ENCODE measurements at regions not wholly inside any gene's neighbourhood (a gene's known extent, or its start where the extent isn't known, plus 50 kb on each side); places are given as distances from the start of the nearest gene placed in this dataset.

- DNase-seq (ENCODE audit: low read depth), result no peak
Observed at GRCh38 chr5:54852007-54852406, 133.4 kb downstream of the ESM1 start.

GRCh38 chr5:54851449-54851848, 133.9 kb downstream of the ESM1 start:
- DNase-seq (ENCODE audit: low read depth), result no peak

GRCh38 chr5:54848581-54848980, 136.8 kb downstream of the ESM1 start:
- no peak for DNase-seq (ENCODE audit: low read depth)

GRCh38 chr5:54845567-54845941, 139.8 kb downstream of the ESM1 start:
- DNase-seq (ENCODE audit: low read depth), result no peak

GRCh38 chr5:54844905-54845566, 140.4 kb downstream of the ESM1 start:
- DNase-seq (ENCODE audit: low read depth), result no peak

- no peak for DNase-seq (ENCODE audit: low read depth)
Observed at GRCh38 chr5:54844266-54844665, 141.1 kb downstream of the ESM1 start.

- no peak for DNase-seq (ENCODE audit: low read depth)
Observed at GRCh38 chr5:54841481-54841880, 143.9 kb downstream of the ESM1 start.

- DNase-seq (ENCODE audit: low read depth), result no peak
Observed at GRCh38 chr5:54838843-54839242, 146.6 kb downstream of the ESM1 start.

- no peak for DNase-seq (ENCODE audit: low read depth)
Observed at GRCh38 chr5:54837981-54838380, 147.4 kb downstream of the ESM1 start.

- DNase-seq (ENCODE audit: low read depth), result no peak
Observed at GRCh38 chr5:54837093-54837492, 148.3 kb downstream of the ESM1 start.

- no peak for DNase-seq (ENCODE audit: low read depth)
Observed at GRCh38 chr5:54835647-54836046, 149.7 kb downstream of the ESM1 start.

- DNase-seq (ENCODE audit: low read depth), result no peak
Observed at GRCh38 chr5:54834121-54834842, 151.1 kb downstream of the ESM1 start.

- DNase-seq (ENCODE audit: low read depth), result no peak
Observed at GRCh38 chr5:54833590-54833989, 151.8 kb downstream of the ESM1 start.

- no peak for DNase-seq (ENCODE audit: low read depth)
Observed at GRCh38 chr5:54832858-54833257, 152.5 kb downstream of the ESM1 start.

GRCh38 chr5:54832045-54832444, 153.3 kb downstream of the ESM1 start:
- DNase-seq (ENCODE audit: low read depth), result no peak

- DNase-seq (ENCODE audit: low read depth), result no peak
Observed at GRCh38 chr5:54831233-54831632, 154.2 kb downstream of the ESM1 start.

GRCh38 chr5:54829676-54830535, 155.5 kb downstream of the ESM1 start:
- no peak for DNase-seq (ENCODE audit: low read depth)

GRCh38 chr5:54829102-54829501, 156.3 kb downstream of the ESM1 start:
- no peak for DNase-seq (ENCODE audit: low read depth)

GRCh38 chr5:54828151-54828550, 157.2 kb downstream of the ESM1 start:
- no peak for DNase-seq (ENCODE audit: low read depth)

- DNase-seq (ENCODE audit: low read depth), result no peak
Observed at GRCh38 chr5:54825005-54825404, 160.4 kb downstream of the ESM1 start.

- no peak for DNase-seq (ENCODE audit: low read depth)
Observed at GRCh38 chr5:54823006-54823405, 162.4 kb downstream of the ESM1 start.

GRCh38 chr5:54822324-54822687, 163.1 kb downstream of the ESM1 start:
- DNase-seq (ENCODE audit: low read depth), result no peak
